ENCODE measurements at regions not wholly inside any gene's neighbourhood (a gene's known extent, or its start where the extent isn't known, plus 50 kb on each side); places are given as distances from the start of the nearest gene placed in this dataset.

DNA sequence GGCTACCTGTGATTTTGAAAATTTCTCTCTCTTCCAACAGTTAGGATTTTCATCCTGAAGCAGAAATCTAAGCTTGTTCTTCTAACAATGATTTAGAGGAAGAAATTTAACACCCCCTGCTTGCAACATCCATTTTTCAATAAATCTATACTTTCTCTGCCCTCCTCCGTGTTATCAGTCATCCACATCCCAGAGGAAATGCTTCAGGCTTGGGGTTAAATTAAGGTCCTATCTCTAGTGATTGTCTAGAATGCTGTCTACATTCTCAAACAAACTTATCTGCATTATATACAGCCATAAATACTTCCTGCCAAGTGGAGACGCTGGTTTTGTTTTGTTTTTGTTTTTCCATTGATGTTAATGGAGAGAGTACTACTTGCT is 371.0 kb downstream of the CSNK1G3 start:
- no peak for DNase-seq (ENCODE audit: low spot score)
- Histone ChIP-seq H3K27ac (no peak overlapping the region), H3K4me3 (no peak overlapping the region)

DNA sequence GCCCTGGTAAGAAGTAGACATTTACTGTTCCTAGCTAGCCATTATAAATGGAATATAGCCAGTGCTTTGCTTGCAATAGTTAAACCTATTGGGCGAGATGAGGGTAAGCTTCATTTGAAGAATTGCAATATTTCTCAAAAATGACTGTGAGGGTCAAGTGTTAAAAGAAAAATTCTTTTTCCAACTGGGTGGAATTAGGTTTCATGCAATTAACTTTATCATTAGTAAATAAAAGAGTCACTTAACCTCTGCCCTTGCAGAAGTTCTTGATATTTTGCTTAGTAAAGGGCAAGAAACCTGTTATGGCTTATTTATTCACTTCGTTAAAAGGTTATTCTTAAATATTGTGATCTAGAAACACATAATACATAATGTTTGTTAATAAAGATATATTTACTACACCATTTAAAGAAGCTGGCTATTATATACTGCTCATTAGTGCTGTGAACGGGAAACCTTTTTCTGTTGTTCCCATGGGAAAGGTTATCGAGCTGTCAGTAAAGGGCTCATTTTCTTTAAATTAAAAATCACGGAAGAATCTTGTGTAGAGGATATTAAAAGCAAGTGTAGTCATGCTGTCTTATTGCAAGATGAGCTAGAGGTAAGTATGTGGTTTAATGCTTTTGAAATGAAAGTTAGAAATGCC is 370.5 kb downstream of the CSNK1G3 start:
- Histone ChIP-seq H3K4me3 (no peak overlapping the region), H3K27ac (no peak overlapping the region)
- TF ChIP-seq, protein P1, sequence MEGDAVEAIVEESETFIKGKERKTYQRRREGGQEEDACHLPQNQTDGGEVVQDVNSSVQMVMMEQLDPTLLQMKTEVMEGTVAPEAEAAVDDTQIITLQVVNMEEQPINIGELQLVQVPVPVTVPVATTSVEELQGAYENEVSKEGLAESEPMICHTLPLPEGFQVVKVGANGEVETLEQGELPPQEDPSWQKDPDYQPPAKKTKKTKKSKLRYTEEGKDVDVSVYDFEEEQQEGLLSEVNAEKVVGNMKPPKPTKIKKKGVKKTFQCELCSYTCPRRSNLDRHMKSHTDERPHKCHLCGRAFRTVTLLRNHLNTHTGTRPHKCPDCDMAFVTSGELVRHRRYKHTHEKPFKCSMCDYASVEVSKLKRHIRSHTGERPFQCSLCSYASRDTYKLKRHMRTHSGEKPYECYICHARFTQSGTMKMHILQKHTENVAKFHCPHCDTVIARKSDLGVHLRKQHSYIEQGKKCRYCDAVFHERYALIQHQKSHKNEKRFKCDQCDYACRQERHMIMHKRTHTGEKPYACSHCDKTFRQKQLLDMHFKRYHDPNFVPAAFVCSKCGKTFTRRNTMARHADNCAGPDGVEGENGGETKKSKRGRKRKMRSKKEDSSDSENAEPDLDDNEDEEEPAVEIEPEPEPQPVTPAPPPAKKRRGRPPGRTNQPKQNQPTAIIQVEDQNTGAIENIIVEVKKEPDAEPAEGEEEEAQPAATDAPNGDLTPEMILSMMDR (IDR thresholded peaks at IDR 0.05): no peak
- no peak for DNase-seq (ENCODE audit: low spot score)

More for the DNA sequence above, 371.0 kb downstream of the CSNK1G3 start:
- TF ChIP-seq, protein P1 (IDR thresholded peaks at IDR 0.05): no peak

DNA sequence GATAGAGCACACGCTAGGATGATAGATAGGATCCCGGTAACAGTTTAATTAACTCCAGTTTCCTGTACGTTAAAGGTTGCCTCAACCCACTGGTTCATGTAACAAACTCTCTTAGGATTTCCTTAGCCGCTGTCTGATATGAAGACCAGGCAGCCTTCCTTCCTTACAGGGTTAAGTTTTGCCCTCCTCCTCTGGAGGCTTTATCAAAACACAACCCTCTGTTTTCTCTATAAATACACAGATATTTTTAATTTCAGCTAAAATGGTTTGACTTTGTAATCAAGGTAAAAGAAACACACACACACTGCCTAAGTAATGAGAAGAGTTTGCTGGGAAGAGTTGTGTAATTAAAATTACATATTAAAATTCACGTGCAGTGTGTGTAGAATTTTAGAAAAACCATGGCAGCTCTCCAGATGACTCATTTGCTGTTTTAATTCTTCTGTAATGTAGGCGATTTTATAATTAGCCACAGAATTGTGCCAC is 369.8 kb downstream of the CSNK1G3 start:
- Histone ChIP-seq H3K4me3 (no peak overlapping the region), H3K27ac (no peak overlapping the region)
- no peak for DNase-seq (ENCODE audit: low spot score)
- TF ChIP-seq, protein P1 (IDR thresholded peaks at IDR 0.05): no peak

DNA sequence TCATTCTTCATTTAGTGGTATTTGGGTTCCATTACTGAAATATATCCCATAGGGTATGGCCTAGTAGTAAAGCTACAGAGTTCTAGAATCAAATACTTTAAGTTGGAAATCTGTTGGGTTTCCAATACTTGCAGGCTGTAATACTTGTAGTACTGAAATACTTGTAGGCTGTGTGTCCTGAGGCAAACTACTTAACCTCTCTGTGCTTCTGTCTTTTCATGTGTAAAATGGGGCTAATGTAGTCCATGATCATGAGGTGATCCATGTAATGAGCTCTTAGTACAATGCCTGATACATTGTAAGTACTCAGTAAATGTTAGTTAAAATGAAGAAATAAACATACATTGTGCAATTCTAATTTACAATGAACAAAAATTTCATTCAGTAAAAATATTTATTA is 368.9 kb downstream of the CSNK1G3 start:
- TF ChIP-seq, protein P1 (IDR thresholded peaks at IDR 0.05): no peak
- no peak overlapping the region for H3K27ac ChIP-seq
- no peak for DNase-seq (ENCODE audit: low spot score)
- H3K4me3 ChIP-seq: no peak overlapping the region

DNA sequence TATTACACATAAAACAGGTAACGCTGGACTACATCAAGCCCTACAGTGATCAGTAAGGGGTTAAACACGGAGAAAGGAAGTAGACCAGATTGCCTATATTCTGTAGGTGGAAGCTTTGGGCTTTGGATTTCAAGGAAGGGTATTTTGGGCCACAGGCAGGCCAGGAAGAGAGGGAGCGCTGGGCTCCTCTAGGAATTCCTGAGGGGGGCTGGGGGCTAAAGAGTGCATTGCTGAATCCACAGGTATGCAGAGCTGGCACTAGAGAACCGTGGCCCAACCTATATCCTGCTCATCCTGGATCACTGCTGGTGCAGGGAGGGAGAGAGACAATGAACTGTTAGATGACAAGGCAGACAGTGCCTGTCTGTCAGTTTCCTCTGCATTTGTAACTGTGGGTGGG is 367.1 kb downstream of the CSNK1G3 start:
- no peak for DNase-seq (ENCODE audit: low spot score)
- Histone ChIP-seq H3K4me3 (no peak overlapping the region), H3K27ac (no peak overlapping the region)
- TF ChIP-seq, protein P1 (IDR thresholded peaks at IDR 0.05): no peak

DNA sequence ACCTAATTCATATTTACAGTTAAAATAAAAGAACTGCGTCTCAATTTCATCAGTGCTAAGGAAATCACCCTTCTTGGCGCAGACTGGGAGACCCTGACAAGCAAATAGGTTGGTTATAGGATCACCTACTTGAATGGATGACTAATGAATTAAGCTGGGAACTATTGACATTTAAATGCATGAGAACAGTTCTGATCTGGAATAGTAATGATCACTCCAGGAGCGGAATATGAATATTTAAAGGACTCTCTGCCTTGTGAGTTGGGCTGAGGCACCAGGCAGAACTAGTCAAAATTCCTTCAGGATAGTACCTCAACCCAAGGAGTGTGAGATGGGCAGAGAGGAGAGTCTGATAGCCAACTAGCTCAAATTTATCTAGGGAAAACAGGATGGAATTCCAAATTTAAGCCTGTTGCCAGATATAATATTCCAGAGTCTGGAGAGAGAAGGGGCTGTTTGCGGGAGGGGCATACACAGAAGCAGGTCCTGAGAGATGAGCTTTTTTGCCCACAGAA is 364.4 kb downstream of the CSNK1G3 start:
- no peak overlapping the region for H3K4me3 ChIP-seq
- H3K27ac ChIP-seq: no peak overlapping the region
- DNase-seq (ENCODE audit: low spot score): no peak
- TF ChIP-seq, protein P1 (IDR thresholded peaks at IDR 0.05): no peak
